GM21360 (cell line): ENCODE measurements at regions not wholly inside any gene's neighbourhood (a gene's known extent, or its start where the extent isn't known, plus 50 kb on each side); places are given as distances from the start of the nearest gene placed in this dataset.
"Not testable (repeated sequence)": the region's sequence is repeated elsewhere in the genome, so short reads cannot be mapped to it uniquely, and the experiment has no call there.

Experiments used
- ATAC-seq: cut with Tn5 transposase; IDR thresholded peaks from one replicate; pipeline ENCODE4 v1.9.1; 2021; ENCODE audit warnings: mild to moderate bottlenecking, moderate library complexity; ENCODE audit not compliant: unreplicated experiment

DNA sequence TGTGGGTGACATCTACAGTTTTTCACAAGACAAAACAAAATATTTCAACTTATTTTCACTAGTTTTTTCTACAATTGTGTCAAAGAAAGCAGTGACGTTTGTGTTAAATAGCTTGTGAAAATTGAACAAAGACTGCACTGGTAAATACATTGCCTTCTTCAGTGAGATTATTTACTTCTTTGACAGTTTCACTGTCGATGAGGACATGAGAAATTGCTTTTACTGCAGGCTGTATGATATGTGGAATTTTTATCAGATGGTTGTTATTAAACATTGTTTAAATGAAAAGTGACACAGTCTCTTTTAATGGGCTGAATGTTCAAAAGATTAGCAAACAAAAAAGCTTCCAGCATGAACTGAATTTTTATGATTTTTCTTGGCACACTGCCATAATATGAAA, 773.9 kb upstream of the CADM2 start:
- ATAC-seq: no peak

DNA sequence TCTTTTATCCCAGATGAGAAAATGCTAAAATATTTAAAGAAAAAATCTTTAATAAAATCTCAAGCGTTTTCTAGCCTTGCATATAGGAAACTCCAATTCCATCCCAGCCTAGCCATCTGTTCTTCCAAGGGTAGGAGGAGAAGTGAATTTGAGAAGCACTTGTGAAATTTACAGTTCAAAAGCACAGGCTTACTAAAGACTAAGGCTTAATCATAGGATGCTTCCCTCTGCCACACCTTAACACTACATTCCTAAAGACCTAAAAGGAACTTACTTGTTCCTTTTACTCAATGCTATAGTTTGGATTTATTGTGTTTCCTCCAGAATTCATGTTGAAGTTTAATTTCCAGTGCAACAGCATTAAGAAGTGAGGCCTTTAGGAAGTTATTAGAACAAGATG, 764.8 kb upstream of the CADM2 start:
- no peak for ATAC-seq

DNA sequence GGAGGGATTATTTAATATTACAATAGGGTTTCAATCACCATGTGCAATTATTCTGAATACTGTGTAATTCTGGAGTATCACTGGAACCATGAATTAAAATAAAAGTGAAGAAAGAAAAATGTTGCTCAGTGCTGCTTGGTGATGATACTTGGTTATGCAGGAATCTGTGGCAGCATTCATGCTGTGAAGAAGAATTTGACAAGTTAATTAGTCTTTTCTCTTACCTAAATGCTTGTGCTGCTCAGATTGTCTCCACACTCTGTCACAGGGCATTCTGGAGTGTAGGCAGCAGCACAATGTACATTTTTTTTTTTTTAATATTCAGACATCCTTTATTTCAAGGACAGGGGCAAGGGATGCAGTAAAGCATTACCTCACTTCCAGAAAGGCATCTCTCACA, 749.3 kb upstream of the CADM2 start:
- no peak for ATAC-seq

DNA sequence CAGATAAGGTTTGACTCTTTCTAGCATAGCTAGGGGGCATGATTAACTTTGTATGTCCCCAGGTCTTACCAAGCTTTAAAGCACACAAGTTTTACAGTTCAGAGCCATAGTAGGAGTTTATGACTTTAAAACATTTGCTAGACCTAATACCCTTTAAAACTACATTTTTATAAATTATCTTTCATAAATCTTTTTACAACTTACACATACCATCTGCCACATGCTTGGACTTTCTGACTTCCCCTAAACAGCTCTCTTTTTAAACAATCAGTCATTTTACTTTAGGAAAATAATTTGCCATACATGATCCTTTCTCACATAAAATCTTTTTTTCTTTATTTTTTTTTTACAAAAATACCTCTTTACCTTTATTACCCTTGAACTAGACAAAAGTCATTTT, 735.3 kb upstream of the CADM2 start:
- ATAC-seq: no peak

DNA sequence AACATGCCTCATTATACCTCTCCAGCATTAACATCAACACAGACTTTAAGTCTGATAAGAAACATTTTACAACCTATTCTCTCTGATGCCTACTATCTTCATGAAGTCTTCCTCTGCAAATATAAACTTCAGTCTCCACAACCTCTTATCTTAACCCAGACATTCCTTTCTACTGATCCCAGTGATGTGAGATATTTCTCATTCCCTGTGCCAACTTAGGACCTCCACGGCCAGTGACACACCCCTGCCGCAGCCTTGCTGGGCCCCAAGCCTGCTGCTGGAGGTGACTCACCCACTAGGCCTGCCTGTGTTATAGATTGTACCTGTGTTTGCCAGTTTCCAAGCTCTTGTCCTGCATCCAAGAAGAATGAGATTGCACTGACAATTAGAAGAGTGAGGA, 734.5 kb upstream of the CADM2 start:
- no peak for ATAC-seq

DNA sequence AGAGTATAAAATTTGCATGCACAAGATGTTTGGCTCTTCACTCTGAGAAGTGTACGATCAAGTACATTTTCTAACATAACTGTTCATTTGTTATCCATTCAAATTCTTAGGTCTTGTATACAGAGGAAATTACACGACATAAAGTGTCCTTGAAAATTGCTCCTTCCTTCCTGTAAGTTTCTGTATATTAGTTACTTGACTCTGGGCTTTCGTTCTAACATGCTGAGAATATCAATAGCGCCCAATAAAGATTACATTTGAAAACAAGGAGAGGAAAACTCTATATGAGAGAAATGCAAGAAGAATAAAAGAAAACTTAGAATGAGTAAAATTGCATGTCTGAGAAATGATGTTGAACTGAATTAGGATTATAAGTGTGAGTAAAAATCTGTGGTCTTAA, 722.5 kb upstream of the CADM2 start:
- no peak for ATAC-seq

DNA sequence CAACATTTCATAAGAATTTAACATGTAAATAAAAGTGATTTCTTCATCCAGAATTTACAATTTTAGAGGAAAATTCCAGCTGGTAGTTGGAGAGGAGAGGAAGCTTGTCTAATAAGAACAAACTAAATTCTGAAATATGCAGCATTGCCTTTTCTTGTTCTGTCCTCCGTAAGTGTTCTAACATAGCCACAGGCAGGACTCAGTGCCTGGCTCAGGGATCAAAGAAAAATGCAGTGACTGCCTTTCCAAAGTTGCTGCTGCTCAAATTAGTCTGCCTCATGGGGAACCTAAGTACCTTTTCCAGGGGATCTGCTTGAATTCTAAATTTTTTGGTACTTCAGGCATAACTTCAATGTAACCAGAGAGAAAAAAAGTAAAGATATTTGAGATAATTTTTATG, 713.0 kb upstream of the CADM2 start:
- no peak for ATAC-seq

DNA sequence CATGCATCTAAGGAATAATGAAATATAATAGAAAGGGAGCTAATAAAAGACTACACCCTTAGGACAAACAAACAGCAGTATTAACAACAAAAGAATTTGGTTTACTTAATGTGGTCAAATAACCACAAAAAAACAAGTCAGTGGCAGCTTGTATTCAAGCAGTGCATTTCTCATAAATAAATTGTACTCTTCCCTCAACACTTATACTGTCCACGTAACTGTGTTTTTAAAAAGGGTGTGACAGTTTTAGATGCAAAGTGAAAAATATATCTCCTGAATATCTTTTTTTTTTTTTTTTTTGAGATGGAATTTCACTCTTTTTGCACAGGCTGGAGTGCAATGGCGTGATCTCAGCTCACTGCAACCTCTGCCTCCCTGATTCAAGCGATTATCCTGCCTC, 698.2 kb upstream of the CADM2 start:
- ATAC-seq: no peak

DNA sequence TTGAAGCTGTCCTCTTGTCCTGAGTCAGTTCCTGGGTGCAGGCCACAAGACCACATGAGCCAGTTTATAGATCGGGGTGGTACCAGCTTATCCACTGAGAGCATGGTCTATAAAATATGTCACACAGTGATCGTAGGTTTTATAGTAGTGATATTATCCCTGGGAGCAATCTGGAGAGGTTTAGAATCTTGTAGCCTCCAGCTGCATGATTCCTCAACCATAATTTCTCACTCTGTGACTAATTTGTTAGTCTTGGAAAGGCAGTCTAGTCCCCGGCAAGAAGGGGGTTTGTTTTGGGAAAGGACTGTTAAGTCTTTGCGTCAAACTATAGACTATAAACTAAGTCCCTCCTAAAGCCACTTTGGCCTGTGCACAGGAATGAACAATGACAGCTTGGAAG, 693.0 kb upstream of the CADM2 start:
- ATAC-seq: no peak

DNA sequence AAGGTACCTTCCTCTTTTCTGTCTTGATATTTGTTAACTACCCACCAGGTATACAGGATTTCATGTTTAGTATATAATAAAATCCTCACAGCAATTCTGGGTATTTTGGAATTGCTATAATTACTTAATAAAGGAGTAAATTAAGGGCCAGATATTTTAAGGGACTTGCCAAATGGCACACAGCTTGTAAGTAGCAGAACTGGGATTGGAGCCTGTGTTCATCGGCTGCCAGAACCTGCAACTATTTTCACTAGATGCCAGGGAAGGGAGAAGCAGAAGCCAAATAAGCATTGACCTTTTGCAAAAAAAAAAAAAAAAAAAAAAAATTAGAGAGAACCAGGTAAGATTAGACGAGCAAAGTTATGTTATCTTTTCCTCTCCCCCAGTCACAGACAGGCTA, 683.3 kb upstream of the CADM2 start:
- ATAC-seq: no peak

DNA sequence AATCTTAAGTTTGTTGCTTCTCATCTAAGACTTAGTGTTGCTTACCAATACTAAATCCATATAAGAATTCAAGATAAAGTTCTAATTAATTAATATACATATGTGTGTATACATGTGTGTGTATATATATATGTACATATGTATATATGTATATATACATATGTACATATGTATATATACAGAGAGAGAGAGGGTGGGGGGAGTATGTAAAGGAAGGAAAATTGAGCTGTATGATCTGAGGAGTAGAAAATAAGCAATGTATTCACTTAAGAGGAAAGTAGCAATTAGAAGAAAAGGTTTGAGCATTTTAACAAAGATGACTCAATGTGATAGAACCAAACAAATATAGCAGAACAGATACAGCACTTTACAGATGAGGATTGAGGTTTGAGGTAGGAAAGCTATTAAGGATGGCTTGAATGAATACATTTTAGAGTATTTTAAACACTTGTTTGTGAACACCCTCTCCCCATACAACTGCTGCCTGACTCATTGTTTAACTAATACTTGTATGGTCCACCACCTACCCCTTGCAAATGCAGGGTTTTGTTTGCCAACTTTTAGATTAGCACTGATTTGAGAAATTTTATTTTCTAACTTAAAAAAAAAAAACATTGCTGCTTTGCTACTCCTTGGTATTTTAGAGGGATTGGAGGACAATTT, 681.1 kb upstream of the CADM2 start:
- no peak for ATAC-seq

DNA sequence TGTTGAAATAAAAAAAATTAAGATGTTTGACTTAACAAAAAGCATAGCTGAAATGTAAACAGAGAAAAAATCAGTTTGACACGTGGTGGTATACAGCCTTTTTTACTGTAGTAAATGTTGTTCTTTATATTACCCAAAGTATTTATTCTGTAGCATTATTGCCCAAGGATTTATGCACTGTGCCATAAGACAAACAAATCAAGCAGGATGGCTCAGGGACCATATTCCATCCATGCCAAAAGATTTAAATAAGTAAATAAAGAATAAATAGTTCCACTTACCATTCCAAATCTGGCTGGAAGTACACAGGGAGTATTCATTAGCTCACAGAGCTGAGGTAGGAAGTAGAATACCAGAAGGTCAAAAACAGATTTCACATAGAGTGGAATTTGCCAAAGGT, 666.7 kb upstream of the CADM2 start:
- no peak for ATAC-seq

DNA sequence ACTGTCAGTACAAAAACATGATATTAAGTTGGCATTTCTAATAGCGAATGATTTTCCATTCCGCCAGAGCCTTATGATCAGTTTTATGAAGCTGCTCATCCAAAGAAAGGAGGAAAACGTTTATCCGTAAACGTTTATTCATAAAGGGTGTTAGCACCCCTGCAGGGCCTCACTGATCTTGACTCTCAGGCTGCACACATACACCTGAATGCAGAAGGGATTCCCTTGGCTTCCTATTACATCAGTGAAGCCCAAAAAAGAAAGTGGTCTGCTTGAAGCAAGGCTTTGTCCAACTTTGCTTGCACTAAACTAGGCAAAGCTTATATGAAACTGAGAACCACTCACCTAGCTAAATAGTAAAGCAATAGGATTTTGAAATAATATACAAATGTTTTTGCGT, 659.5 kb upstream of the CADM2 start:
- no peak for ATAC-seq

DNA sequence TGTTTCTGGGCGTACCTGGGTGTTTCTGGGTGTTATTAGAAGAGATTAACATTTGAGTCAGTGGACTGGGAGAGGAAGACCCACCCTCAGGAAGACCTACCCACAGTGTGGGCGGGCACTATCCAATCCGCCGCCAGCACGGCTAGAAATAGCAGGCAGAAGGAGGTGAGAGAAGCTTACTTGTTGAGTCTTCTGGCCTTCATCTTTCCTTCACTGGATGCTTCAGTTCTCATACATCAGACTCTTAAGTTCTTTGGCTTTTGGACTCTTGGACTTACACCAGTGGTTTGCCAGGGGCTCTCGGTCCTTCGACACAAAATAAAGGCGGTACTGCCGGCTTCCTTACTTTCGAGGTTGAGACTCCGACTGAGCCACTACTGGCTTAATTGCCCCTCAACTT, 654.6 kb upstream of the CADM2 start:
- no peak for ATAC-seq

DNA sequence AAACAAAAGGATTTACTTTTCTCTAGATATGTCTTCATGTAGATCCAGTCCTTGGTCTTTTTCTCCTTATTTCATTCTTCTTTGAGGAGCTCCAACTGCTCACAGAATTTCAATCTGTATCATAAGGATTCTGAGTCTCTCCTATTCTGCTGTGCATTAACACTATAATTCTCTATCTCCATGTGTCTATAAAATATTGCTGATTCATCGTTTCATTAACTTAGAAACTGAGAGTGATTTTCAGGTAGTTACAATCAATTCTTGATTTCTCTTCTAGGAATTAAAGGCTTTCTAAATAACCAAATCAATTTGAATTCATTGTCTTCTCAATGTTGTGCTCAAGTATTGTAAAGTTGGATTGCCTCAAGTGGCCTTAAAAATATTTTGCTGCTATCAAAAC, 651.5 kb upstream of the CADM2 start:
- no peak for ATAC-seq

DNA sequence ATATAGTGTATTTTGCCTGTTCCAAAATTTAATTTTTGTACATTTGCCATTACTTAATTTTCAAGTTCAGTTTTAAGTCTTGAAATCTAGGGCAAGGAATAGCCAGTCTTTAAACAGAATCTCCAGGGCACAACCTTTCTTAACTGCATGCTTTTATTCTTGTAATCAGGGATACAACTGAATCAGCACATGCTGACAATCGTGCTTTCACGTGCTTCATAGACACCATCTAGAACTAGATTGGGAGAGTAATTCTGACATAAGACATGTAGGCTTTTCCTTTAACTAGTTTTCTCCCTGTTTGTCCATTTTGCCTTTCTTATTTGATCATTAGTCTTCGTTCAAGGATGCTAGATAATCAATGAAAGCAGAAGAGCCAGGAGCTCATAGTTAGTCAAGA, 650.4 kb upstream of the CADM2 start:
- ATAC-seq: no peak

DNA sequence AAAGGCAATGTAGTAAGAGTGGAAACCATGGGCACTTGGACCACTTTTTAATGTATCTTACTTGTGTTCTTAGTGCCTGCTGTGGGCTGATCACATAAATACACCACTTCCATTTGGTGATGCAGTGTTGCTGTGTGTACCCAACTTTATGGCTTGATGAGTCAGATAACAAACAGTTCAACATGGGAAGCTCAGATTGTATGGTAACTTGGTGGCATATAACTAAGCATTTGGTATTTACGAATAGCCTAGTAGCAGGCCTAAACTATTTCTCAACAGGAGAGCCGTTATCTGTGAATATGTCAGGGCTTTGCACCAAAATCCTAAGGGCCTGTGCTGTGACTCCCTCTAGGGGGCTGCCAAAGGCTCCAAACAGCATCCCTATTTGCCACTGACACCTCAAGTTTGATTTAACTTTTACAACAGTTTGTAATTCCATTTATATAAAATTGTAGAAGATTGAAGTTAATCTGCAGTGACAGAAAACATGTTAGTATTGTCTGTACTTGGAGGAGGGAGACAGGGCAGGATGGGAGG, 640.4 kb upstream of the CADM2 start:
- ATAC-seq: no peak

DNA sequence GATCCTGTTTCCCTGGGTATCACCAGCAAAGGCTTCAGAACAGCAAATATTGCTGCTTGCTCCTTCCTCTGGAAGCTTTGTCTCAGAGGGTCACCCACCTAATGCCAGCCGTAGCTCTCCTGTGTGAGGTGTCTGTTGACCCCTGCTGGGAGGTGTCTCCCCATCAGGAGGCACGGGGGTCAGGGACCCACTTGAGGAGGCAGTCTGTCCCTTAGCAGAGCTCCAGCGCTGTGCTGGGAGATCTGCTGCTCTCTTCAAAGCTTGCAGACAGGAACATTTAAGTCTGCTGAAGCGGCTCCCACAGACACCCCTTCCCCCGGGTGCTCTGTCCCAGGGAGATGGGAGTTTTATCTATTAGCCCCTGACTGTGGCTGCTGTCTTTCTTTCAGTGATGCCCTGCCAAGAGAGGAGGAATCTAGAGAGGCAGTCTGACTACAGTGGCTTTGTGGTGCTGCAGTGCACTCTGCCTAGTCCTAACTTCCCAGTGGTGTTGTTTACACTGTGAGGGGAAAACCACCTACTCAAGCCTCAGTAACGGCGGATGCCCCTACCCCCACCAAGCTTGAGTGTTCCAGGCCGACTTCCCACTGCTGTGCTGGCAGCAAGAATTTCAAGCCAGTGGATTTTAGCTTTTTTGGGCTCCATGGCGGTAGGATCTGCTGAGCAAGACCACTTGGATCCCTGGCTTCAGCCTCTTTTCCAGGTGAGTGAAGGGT, 593.1 kb upstream of the CADM2 start:
- ATAC-seq: not testable (repeated sequence)
